GM23338 (cell line): ENCODE measurements at regions not wholly inside any gene's neighbourhood (a gene's known extent, or its start where the extent isn't known, plus 50 kb on each side); places are given as distances from the start of the nearest gene placed in this dataset.

ENCODE experiments used
- ATAC-seq: fragments of 200-7000 bp; cut with Tn5 transposase; 3 replicates; pipeline ENCODE4 v1.9.1; 2020
- DNase-seq: peaks from one replicate; pipeline ENCODE4 v3.0.0-alpha.2; 2015; ENCODE audit warnings: low spot score
- H2AFZ ChIP-seq: fragments of 200-600 bp; sonication (generic); 2 replicates; pipeline ENCODE4 v1.8.0; 2016; ENCODE audit warnings: antibody characterized with exemption, mild to moderate bottlenecking, moderate library complexity
- H3F3A ChIP-seq: fragments of 200-600 bp; sonication (generic); replicated peaks from 2 replicates; pipeline ENCODE4 v1.8.0; 2017; ENCODE audit warnings: antibody characterized with exemption, mixed run types, low read depth
- H3K27ac ChIP-seq: fragments of 200-600 bp; sonication (generic); 2 replicates; pipeline ENCODE4 v1.6.1; 2016; ENCODE audit warnings: low read depth
- H3K27me3 ChIP-seq: fragments of 200-600 bp; sonication (generic); 2 replicates; pipeline ENCODE4 v1.8.0; 2016; ENCODE audit warnings: mild to moderate bottlenecking, mixed run types, moderate library complexity; ENCODE audit not compliant: insufficient read depth
- H3K36me3 ChIP-seq: fragments of 200-600 bp; sonication (generic); 2 replicates; pipeline ENCODE4 v1.8.0; 2016; ENCODE audit warnings: mild to moderate bottlenecking; ENCODE audit not compliant: insufficient read depth
- H3K4me1 ChIP-seq: fragments of 200-600 bp; sonication (generic); 2 replicates; pipeline ENCODE4 v1.8.0; 2016; ENCODE audit warnings: mild to moderate bottlenecking, moderate library complexity; ENCODE audit not compliant: insufficient read depth
- H3K4me2 ChIP-seq: fragments of 200-600 bp; sonication (generic); 2 replicates; pipeline ENCODE4 v1.7.1; 2017; ENCODE audit warnings: mixed run types
- H3K4me3 ChIP-seq: fragments of 200-600 bp; sonication (generic); 2 replicates; pipeline ENCODE4 v1.6.1; 2016; ENCODE audit warnings: mixed run types
- H3K79me2 ChIP-seq: fragments of 200-600 bp; sonication (generic); replicated peaks from 2 replicates; pipeline ENCODE4 v1.8.0; 2017; ENCODE audit warnings: mild to moderate bottlenecking; ENCODE audit not compliant: insufficient read depth
- H3K9me2 ChIP-seq: fragments of 200-600 bp; sonication (generic); 2 replicates; pipeline ENCODE4 v1.8.0; 2017; ENCODE audit not compliant: insufficient read depth
- H4K20me1 ChIP-seq: fragments of 200-600 bp; sonication (generic); replicated peaks from 2 replicates; pipeline ENCODE4 v1.8.0; 2017; ENCODE audit warnings: mild to moderate bottlenecking; ENCODE audit not compliant: insufficient read depth
- H3K27ac Mint-ChIP-seq: 2 replicates; pipeline ENCODE4 v1.8.0; 2020; ENCODE audit warnings: inconsistent platforms, mild to moderate bottlenecking, moderate library complexity, mixed read lengths
- H3K27me3 Mint-ChIP-seq: 3 replicates; pipeline ENCODE4 v1.8.0; 2022; ENCODE audit warnings: low read depth, mild to moderate bottlenecking, moderate library complexity, mixed read lengths, inconsistent platforms; ENCODE audit not compliant: insufficient read depth, poor library complexity
- H3K36me3 Mint-ChIP-seq: 3 replicates; pipeline ENCODE4 v1.8.0; 2021; ENCODE audit warnings: low read depth, mild to moderate bottlenecking, inconsistent platforms, moderate library complexity, mixed read lengths
- H3K4me1 Mint-ChIP-seq: 3 replicates; pipeline ENCODE4 v1.8.0; 2020; ENCODE audit warnings: mild to moderate bottlenecking, inconsistent platforms, mixed read lengths
- H3K4me3 Mint-ChIP-seq: 3 replicates; pipeline ENCODE4 v1.8.0; 2021; ENCODE audit warnings: moderate library complexity, mild to moderate bottlenecking, inconsistent platforms, mixed read lengths
- H3K9me3 Mint-ChIP-seq: 3 replicates; pipeline ENCODE4 v1.8.0; 2020; ENCODE audit warnings: moderate library complexity, mild to moderate bottlenecking, inconsistent platforms, mixed read lengths
- CREB1 ChIP-seq: fragments of 250-450 bp; sonication (Bioruptor Pico); IDR thresholded peaks from 2 replicates; pipeline ENCODE4 v1.5.0; 2020; ENCODE audit warnings: low read depth, mild to moderate bottlenecking, moderate library complexity
- CTCF ChIP-seq, 2 experiments: fragments of 200-600 bp in 1 of 2; sonication (generic) in 1 of 2; conservative IDR thresholded peaks; 2 replicates each; pipeline versions ENCODE4 v1.5.1 to v1.6.1; 2016 to 2017; ENCODE audit warnings: antibody characterized with exemption in 2 of 2, low read depth in 2 of 2, mild to moderate bottlenecking in 2 of 2, moderate library complexity in 1 of 2
- EZH2 ChIP-seq: fragments of 200-600 bp; sonication (generic); IDR thresholded peaks from one replicate; pipeline ENCODE4 v1.8.0; 2017; ENCODE audit warnings: antibody characterized with exemption, mild to moderate bottlenecking, low read depth; ENCODE audit not compliant: unreplicated experiment
- EZH2phosphoT487 ChIP-seq: fragments of 200-600 bp; sonication (generic); IDR thresholded peaks from one replicate; pipeline ENCODE4 v1.8.1; 2018; ENCODE audit warnings: antibody characterized with exemption; ENCODE audit not compliant: unreplicated experiment
- JUNB ChIP-seq: IDR thresholded peaks from one replicate; pipeline ENCODE4 v1.6.1; 2016; ENCODE audit warnings: antibody characterized with exemption; ENCODE audit not compliant: unreplicated experiment
- NANOG ChIP-seq: IDR thresholded peaks from 2 replicates; pipeline ENCODE4 v1.6.1; 2016; ENCODE audit warnings: antibody characterized with exemption, borderline replicate concordance
- POLR2AphosphoS5 ChIP-seq: IDR thresholded peaks from 2 replicates; pipeline ENCODE4 v1.6.1; 2016; ENCODE audit warnings: antibody characterized with exemption, low read depth
- STAT1 ChIP-seq: IDR thresholded peaks from one replicate; pipeline ENCODE4 v1.6.1; 2016; ENCODE audit warnings: antibody characterized with exemption; ENCODE audit not compliant: unreplicated experiment
- ZNF114 ChIP-seq: fragments of 250-450 bp; sonication (Bioruptor Pico); IDR thresholded peaks from 2 replicates; pipeline ENCODE4 v1.5.0; 2020; ENCODE audit warnings: mild to moderate bottlenecking, moderate library complexity
- ZNF331 ChIP-seq: fragments of 250-450 bp; sonication (Bioruptor Pico); IDR thresholded peaks from 2 replicates; pipeline ENCODE4 v1.5.0; 2020; ENCODE audit warnings: low read depth, mild to moderate bottlenecking, moderate library complexity
- TF ChIP-seq, protein P1 (sequence below): IDR thresholded peaks from one replicate; pipeline ENCODE4 v1.6.1; 2018; ENCODE audit warnings: antibody characterized with exemption; ENCODE audit not compliant: unreplicated experiment
- TF ChIP-seq, protein P2 (sequence below): IDR thresholded peaks from 2 replicates; pipeline ENCODE4 v1.6.1; 2016; ENCODE audit warnings: antibody characterized with exemption
- TF ChIP-seq, protein P3 (sequence below): fragments of 250-450 bp; sonication (Bioruptor Pico); IDR thresholded peaks from 2 replicates; pipeline ENCODE4 v1.5.0; 2020; ENCODE audit warnings: mild to moderate bottlenecking, moderate library complexity

DNA sequence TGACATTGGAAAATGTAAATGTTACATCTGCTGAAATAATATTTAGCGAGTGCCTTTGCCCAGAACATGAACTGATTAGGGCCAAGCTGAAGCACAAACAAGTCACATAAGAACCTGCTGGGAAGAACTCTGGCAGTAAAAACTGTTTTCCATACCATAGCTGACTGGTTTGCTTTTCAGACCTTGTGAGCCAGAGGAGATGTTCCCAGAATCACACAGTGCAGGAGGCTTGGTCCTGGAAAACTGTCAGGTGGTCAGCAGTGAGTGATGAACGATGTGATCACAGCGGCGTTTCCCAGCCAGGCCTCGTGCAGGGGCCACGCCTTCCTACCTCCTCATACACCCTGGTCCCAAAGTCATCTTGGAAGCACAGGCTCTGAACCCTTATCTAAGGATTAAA, 164.2 kb upstream of the EEPD1 start:
- Histone ChIP-seq H3F3A (no peaks in the 10 kb centered on the region), H2AFZ (no peak overlapping the region), H3K9me2 (peaks cover 8% of the 10 kb centered on the region; the same call in 1 of the 2 replicates), H3K4me1 (no peaks in the 10 kb centered on the region), H3K36me3 (no peaks in the 10 kb centered on the region), H3K4me2 (no peak overlapping the region), H3K79me2 (no peaks in the 10 kb centered on the region), H3K27ac (no peak overlapping the region), H3K27me3 (no peaks in the 10 kb centered on the region), H3K4me3 (no peak overlapping the region), H4K20me1 (no peaks in the 10 kb centered on the region)
- peaks cover 6% of the 10 kb centered on the region for H3K4me1 Mint-ChIP-seq
- DNase-seq (no peak), ATAC-seq (no peak)
- H3K27ac Mint-ChIP-seq: no peak overlapping the region
- H3K4me3 Mint-ChIP-seq: no peak overlapping the region
- TF ChIP-seq ZNF114 (CRISPR knock-in tag): no peak
- no peak for TF ChIP-seq STAT1
- TF ChIP-seq, protein P1, sequence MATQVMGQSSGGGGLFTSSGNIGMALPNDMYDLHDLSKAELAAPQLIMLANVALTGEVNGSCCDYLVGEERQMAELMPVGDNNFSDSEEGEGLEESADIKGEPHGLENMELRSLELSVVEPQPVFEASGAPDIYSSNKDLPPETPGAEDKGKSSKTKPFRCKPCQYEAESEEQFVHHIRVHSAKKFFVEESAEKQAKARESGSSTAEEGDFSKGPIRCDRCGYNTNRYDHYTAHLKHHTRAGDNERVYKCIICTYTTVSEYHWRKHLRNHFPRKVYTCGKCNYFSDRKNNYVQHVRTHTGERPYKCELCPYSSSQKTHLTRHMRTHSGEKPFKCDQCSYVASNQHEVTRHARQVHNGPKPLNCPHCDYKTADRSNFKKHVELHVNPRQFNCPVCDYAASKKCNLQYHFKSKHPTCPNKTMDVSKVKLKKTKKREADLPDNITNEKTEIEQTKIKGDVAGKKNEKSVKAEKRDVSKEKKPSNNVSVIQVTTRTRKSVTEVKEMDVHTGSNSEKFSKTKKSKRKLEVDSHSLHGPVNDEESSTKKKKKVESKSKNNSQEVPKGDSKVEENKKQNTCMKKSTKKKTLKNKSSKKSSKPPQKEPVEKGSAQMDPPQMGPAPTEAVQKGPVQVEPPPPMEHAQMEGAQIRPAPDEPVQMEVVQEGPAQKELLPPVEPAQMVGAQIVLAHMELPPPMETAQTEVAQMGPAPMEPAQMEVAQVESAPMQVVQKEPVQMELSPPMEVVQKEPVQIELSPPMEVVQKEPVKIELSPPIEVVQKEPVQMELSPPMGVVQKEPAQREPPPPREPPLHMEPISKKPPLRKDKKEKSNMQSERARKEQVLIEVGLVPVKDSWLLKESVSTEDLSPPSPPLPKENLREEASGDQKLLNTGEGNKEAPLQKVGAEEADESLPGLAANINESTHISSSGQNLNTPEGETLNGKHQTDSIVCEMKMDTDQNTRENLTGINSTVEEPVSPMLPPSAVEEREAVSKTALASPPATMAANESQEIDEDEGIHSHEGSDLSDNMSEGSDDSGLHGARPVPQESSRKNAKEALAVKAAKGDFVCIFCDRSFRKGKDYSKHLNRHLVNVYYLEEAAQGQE: no peak
- TF ChIP-seq CREB1 (CRISPR knock-in tag): no peak
- no peak for TF ChIP-seq EZH2phosphoT487
- no peak for TF ChIP-seq POLR2AphosphoS5
- no peak for TF ChIP-seq ZNF331 (CRISPR knock-in tag)
- no peak for TF ChIP-seq CTCF (conservative IDR thresholded peaks at IDR 0.05; ENCODE audit: low read depth in 2 of 2)
- TF ChIP-seq JUNB: no peak
- TF ChIP-seq, protein P2, sequence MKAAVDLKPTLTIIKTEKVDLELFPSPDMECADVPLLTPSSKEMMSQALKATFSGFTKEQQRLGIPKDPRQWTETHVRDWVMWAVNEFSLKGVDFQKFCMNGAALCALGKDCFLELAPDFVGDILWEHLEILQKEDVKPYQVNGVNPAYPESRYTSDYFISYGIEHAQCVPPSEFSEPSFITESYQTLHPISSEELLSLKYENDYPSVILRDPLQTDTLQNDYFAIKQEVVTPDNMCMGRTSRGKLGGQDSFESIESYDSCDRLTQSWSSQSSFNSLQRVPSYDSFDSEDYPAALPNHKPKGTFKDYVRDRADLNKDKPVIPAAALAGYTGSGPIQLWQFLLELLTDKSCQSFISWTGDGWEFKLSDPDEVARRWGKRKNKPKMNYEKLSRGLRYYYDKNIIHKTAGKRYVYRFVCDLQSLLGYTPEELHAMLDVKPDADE: no peak
- TF ChIP-seq, protein P3, sequence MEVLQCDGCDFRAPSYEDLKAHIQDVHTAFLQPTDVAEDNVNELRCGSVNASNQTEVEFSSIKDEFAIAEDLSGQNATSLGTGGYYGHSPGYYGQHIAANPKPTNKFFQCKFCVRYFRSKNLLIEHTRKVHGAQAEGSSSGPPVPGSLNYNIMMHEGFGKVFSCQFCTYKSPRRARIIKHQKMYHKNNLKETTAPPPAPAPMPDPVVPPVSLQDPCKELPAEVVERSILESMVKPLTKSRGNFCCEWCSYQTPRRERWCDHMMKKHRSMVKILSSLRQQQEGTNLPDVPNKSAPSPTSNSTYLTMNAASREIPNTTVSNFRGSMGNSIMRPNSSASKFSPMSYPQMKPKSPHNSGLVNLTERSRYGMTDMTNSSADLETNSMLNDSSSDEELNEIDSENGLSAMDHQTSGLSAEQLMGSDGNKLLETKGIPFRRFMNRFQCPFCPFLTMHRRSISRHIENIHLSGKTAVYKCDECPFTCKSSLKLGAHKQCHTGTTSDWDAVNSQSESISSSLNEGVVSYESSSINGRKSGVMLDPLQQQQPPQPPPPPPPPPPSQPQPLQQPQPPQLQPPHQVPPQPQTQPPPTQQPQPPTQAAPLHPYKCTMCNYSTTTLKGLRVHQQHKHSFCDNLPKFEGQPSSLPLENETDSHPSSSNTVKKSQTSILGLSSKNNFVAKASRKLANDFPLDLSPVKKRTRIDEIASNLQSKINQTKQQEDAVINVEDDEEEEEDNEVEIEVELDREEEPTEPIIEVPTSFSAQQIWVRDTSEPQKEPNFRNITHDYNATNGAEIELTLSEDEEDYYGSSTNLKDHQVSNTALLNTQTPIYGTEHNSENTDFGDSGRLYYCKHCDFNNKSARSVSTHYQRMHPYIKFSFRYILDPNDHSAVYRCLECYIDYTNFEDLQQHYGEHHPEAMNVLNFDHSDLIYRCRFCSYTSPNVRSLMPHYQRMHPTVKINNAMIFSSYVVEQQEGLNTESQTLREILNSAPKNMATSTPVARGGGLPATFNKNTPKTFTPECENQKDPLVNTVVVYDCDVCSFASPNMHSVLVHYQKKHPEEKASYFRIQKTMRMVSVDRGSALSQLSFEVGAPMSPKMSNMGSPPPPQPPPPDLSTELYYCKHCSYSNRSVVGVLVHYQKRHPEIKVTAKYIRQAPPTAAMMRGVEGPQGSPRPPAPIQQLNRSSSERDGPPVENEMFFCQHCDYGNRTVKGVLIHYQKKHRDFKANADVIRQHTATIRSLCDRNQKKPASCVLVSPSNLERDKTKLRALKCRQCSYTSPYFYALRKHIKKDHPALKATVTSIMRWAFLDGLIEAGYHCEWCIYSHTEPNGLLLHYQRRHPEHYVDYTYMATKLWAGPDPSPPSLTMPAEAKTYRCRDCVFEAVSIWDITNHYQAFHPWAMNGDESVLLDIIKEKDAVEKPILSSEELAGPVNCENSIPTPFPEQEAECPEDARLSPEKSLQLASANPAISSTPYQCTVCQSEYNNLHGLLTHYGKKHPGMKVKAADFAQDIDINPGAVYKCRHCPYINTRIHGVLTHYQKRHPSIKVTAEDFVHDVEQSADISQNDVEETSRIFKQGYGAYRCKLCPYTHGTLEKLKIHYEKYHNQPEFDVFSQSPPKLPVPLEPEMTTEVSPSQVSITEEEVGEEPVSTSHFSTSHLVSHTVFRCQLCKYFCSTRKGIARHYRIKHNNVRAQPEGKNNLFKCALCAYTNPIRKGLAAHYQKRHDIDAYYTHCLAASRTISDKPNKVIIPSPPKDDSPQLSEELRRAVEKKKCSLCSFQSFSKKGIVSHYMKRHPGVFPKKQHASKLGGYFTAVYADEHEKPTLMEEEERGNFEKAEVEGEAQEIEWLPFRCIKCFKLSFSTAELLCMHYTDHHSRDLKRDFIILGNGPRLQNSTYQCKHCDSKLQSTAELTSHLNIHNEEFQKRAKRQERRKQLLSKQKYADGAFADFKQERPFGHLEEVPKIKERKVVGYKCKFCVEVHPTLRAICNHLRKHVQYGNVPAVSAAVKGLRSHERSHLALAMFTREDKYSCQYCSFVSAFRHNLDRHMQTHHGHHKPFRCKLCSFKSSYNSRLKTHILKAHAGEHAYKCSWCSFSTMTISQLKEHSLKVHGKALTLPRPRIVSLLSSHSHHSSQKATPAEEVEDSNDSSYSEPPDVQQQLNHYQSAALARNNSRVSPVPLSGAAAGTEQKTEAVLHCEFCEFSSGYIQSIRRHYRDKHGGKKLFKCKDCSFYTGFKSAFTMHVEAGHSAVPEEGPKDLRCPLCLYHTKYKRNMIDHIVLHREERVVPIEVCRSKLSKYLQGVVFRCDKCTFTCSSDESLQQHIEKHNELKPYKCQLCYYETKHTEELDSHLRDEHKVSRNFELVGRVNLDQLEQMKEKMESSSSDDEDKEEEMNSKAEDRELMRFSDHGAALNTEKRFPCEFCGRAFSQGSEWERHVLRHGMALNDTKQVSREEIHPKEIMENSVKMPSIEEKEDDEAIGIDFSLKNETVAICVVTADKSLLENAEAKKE (CRISPR knock-in tag): no peak
- TF ChIP-seq NANOG: no peak
- TF ChIP-seq EZH2: no peak
- peaks cover 4% of the 10 kb centered on the region for H3K27me3 Mint-ChIP-seq
- no peaks in the 10 kb centered on the region for H3K36me3 Mint-ChIP-seq
- H3K9me3 Mint-ChIP-seq: no peaks in the 10 kb centered on the region
